HepG2 (cell line): ENCODE measurements at regions not wholly inside any gene's neighbourhood (a gene's known extent, or its start where the extent isn't known, plus 50 kb on each side); places are given as distances from the start of the nearest gene placed in this dataset.

Experiments
- ATAC-seq: fragments of 200-7000 bp; cut with Tn5 transposase; 3 replicates; pipeline ENCODE4 v1.9.1; 2020; ENCODE audit warnings: mild to moderate bottlenecking, moderate library complexity
- BruUV-seq: library from RNA; stranded (reverse); fragments of 400-500 nt; replicated peaks from 2 replicates; lab custom pipeline; 2021; lab: Mats Ljungman, UMichigan
- CTCF ChIA-PET: fragments of 300-600 bp; formaldehyde crosslinking; extraction: SDS; loops from one replicate; lab custom pipeline; 2021; ENCODE audit warnings: low total read pairs, inconsistent platforms, low intra/inter-chr PET ratio; lab: Yijun Ruan, JAX
- POLR2A ChIA-PET: fragments of 350-600 bp; sonication (Branson Sonifier 250); formaldehyde crosslinking; loops from one replicate; lab custom pipeline; 2020; ENCODE audit warnings: antibody characterized with exemption, inconsistent platforms; lab: Yijun Ruan, JAX
- DNase-seq: peaks from one replicate; pipeline ENCODE4 v3.0.0-alpha.2; 2015; ENCODE audit warnings: low spot score
- FAIRE-seq: peaks from 3 replicates; lab custom pipeline; 2011; peaks lifted over from hg19 to GRCh38; lab: Jason Lieb, UNC
- H2AFZ ChIP-seq: one replicate; pipeline ENCODE4 v1.6.1; 2011; ENCODE audit warnings: low read length, inconsistent platforms
- H3K27ac ChIP-seq: fragments of 300-600 bp; 3 replicates; pipeline ENCODE4 v1.8.0; 2011; ENCODE audit warnings: mixed run types, mild to moderate bottlenecking, mixed read lengths, low read length, inconsistent platforms; ENCODE audit not compliant: insufficient read depth; ENCODE audit errors: extremely low read length
- H3K27me3 ChIP-seq, 2 experiments: fragments of 200-600 bp in 1 of 2; 2 replicates in 1 of 2; 3 replicates in 1 of 2; pipeline versions ENCODE4 v1.6.0 to v1.8.0; 2011; ENCODE audit warnings: low read length in 2 of 2, mild to moderate bottlenecking in 2 of 2, moderate library complexity in 2 of 2, inconsistent platforms in 1 of 2; ENCODE audit not compliant: insufficient read depth in 2 of 2, control insufficient read depth in 1 of 2
- H3K36me3 ChIP-seq, 2 experiments: fragments of 200-600 bp in 1 of 2; replicated peaks in 1 of 2; 2 replicates in 1 of 2; 3 replicates in 1 of 2; pipeline versions ENCODE4 v1.5.1 to v1.8.0; 2011; ENCODE audit warnings: low read length in 2 of 2, inconsistent platforms in 1 of 2; ENCODE audit not compliant: insufficient read depth in 2 of 2, control insufficient read depth in 1 of 2
- H3K4me1 ChIP-seq: 2 replicates; pipeline ENCODE4 v1.5.1; 2012; ENCODE audit warnings: low read length, inconsistent platforms; ENCODE audit not compliant: insufficient read depth
- H3K4me2 ChIP-seq: 2 replicates; pipeline ENCODE4 v1.6.0; 2011; ENCODE audit warnings: low read depth, low read length, inconsistent platforms
- H3K4me3 ChIP-seq, 3 experiments: fragments of 200-600 bp in 1 of 3; sonication (generic), shearing (Covaris generic) in 1 of 3; replicated peaks in 1 of 3; 2 replicates each; pipeline ENCODE4 v1.5.1; 2011 to 2016; ENCODE audit warnings: low read length in 3 of 3, inconsistent platforms in 2 of 3, low read depth in 2 of 3, mild to moderate bottlenecking in 2 of 3, control low read depth in 1 of 3, mixed read lengths in 1 of 3; ENCODE audit not compliant: insufficient read depth in 1 of 3
- H3K79me2 ChIP-seq: one replicate; pipeline ENCODE4 v1.6.1; 2011; ENCODE audit warnings: low read length, inconsistent platforms; ENCODE audit not compliant: insufficient read depth
- H3K9ac ChIP-seq: 2 replicates; pipeline ENCODE4 v1.6.0; 2011; ENCODE audit warnings: mild to moderate bottlenecking, low read depth, low read length, inconsistent platforms; ENCODE audit not compliant: insufficient read depth
- H3K9me3 ChIP-seq: 2 replicates; pipeline ENCODE4 v1.5.1; 2012; ENCODE audit warnings: mild to moderate bottlenecking, low read length
- H4K20me1 ChIP-seq: 2 replicates; pipeline ENCODE4 v1.6.0; 2011; ENCODE audit warnings: inconsistent platforms, mild to moderate bottlenecking, low read length, moderate library complexity; ENCODE audit not compliant: insufficient read depth
- AKNA ChIP-seq: sonication (generic); formaldehyde crosslinking; IDR thresholded peaks from 2 replicates; pipeline ENCODE4 v1.4.0; 2020; ENCODE audit warnings: missing genetic modification reagents, borderline replicate concordance
- CBX1 ChIP-seq: IDR thresholded peaks from one replicate; pipeline ENCODE4 v1.6.1; 2016; ENCODE audit warnings: antibody characterized with exemption, low read depth
- CBX5 ChIP-seq: sonication (generic); formaldehyde crosslinking; IDR thresholded peaks from 2 replicates; pipeline ENCODE4 v1.4.0; 2020; ENCODE audit warnings: missing genetic modification reagents, borderline replicate concordance
- TBX2 ChIP-seq: sonication (generic); formaldehyde crosslinking; IDR thresholded peaks from 2 replicates; pipeline ENCODE4 v1.5.0; 2020; ENCODE audit warnings: missing genetic modification reagents, mild to moderate bottlenecking, borderline replicate concordance
- U2AF2 ChIP-seq: fragments of 200-400 bp; formaldehyde crosslinking; IDR thresholded peaks from 2 replicates; pipeline ENCODE4 v1.6.1; 2017; ENCODE audit warnings: low read depth, mild to moderate bottlenecking, low read length
- ZKSCAN1 ChIP-seq: fragments of 150-350 bp; IDR thresholded peaks from 2 replicates; pipeline ENCODE4 v1.6.1; 2014; ENCODE audit warnings: low read length
- ZNF264 ChIP-seq: sonication (generic); formaldehyde crosslinking; IDR thresholded peaks from 2 replicates; pipeline ENCODE4 v1.4.0; 2020; ENCODE audit warnings: missing genetic modification reagents
- ZNF275 ChIP-seq: sonication (generic); formaldehyde crosslinking; IDR thresholded peaks from 2 replicates; pipeline ENCODE4 v1.8.0; 2022; ENCODE audit warnings: missing genetic modification reagents, mild to moderate bottlenecking, inconsistent platforms, borderline replicate concordance
- ZNF432 ChIP-seq: sonication (generic); formaldehyde crosslinking; IDR thresholded peaks from 2 replicates; pipeline ENCODE4 v1.5.0; 2020; ENCODE audit warnings: missing genetic modification reagents, mild to moderate bottlenecking, borderline replicate concordance
- ZNF713 ChIP-seq: sonication (generic); formaldehyde crosslinking; IDR thresholded peaks from 2 replicates; pipeline ENCODE4 v1.4.0; 2020; ENCODE audit warnings: mild to moderate bottlenecking, missing genetic modification reagents
- WGBS: methylation state at CpG from one replicate; pipeline ENCODE4 v1.1.6; 2017; ENCODE audit warnings: low lambda C conversion rate; 5-methylcytosine and 5-hydroxymethylcytosine counted together
- in situ Hi-C: cut with HindIII; loops from 2 replicates; pipeline ENCODE4 v1.10.0; 2017; ENCODE audit warnings: low pct_unique_long_range_greater_than_20kb; ENCODE audit not compliant: extremely low pct_ligation_motif_present
- intact Hi-C: fragments of 100-400 bp; cut with micrococcal nuclease; formaldehyde crosslinking; loops from one replicate; pipeline ENCODE4 v1.10.0; 2022; ENCODE audit not compliant: unreplicated experiment
- TF ChIP-seq, protein P1 (sequence below): sonication (generic); formaldehyde crosslinking; IDR thresholded peaks from 2 replicates; pipeline ENCODE4 v1.4.0; 2020; ENCODE audit warnings: missing genetic modification reagents
- TF ChIP-seq, protein P2 (sequence below): IDR thresholded peaks from 2 replicates; pipeline ENCODE4 v1.6.1; 2018; ENCODE audit warnings: missing genetic modification reagents

- TF ChIP-seq, protein P1, sequence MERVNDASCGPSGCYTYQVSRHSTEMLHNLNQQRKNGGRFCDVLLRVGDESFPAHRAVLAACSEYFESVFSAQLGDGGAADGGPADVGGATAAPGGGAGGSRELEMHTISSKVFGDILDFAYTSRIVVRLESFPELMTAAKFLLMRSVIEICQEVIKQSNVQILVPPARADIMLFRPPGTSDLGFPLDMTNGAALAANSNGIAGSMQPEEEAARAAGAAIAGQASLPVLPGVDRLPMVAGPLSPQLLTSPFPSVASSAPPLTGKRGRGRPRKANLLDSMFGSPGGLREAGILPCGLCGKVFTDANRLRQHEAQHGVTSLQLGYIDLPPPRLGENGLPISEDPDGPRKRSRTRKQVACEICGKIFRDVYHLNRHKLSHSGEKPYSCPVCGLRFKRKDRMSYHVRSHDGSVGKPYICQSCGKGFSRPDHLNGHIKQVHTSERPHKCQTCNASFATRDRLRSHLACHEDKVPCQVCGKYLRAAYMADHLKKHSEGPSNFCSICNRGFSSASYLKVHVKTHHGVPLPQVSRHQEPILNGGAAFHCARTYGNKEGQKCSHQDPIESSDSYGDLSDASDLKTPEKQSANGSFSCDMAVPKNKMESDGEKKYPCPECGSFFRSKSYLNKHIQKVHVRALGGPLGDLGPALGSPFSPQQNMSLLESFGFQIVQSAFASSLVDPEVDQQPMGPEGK (CRISPR knock-in tag), result no peak
Observed at GRCh38 chr10:10149899-10150298, 867.8 kb upstream of the CELF2 start (continued).

GRCh38 chr10:10156917-10157600, 860.6 kb upstream of the CELF2 start:
- Histone ChIP-seq H3K9me3 (peaks cover 89% of the 10 kb centered on the region), H3K27ac (no peak overlapping the region), H4K20me1 (no peaks in the 10 kb centered on the region), H3K4me3 (no peak overlapping the region), H3K4me1 (no peaks in the 10 kb centered on the region), H3K27me3 (no peaks in the 10 kb centered on the region), H3K4me2 (no peak overlapping the region), H3K79me2 (no peaks in the 10 kb centered on the region), H3K9ac (no peak overlapping the region), H2AFZ (no peak overlapping the region), H3K36me3 (no peaks in the 10 kb centered on the region)
- CTCF ChIA-PET, result no interaction called here
- in situ Hi-C loops (no loop called here), intact Hi-C loops (no loop called here)
- DNase-seq (no peak), FAIRE-seq (no peak), ATAC-seq (no peak)
- 4% methylated on average over 7 of the region's 7 CpGs for WGBS
- BruUV-seq, result no TSS peak
- POLR2A ChIA-PET, result no interaction called here
- no peak for TF ChIP-seq ZKSCAN1
- no peak for TF ChIP-seq CBX5 (CRISPR knock-in tag)
- TF ChIP-seq, protein P2, sequence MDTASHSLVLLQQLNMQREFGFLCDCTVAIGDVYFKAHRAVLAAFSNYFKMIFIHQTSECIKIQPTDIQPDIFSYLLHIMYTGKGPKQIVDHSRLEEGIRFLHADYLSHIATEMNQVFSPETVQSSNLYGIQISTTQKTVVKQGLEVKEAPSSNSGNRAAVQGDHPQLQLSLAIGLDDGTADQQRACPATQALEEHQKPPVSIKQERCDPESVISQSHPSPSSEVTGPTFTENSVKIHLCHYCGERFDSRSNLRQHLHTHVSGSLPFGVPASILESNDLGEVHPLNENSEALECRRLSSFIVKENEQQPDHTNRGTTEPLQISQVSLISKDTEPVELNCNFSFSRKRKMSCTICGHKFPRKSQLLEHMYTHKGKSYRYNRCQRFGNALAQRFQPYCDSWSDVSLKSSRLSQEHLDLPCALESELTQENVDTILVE (CRISPR knock-in tag), result no peak
- TF ChIP-seq ZNF275, result no peak
- no peak for TF ChIP-seq TBX2 (CRISPR knock-in tag)
- TF ChIP-seq U2AF2, result no peak
- TF ChIP-seq ZNF713 (CRISPR knock-in tag), result no peak
- no peak for TF ChIP-seq ZNF264 (CRISPR knock-in tag)
- TF ChIP-seq AKNA (CRISPR knock-in tag), result no peak
- TF ChIP-seq ZNF432 (CRISPR knock-in tag), result no peak
- TF ChIP-seq CBX1, result no peak
